PC-3 (cell line): ENCODE measurements at regions not wholly inside any gene's neighbourhood (a gene's known extent, or its start where the extent isn't known, plus 50 kb on each side); places are given as distances from the start of the nearest gene placed in this dataset.

Experiments used
- ATAC-seq: fragments of 200-7000 bp; cut with Tn5 transposase; 2 replicates; pipeline ENCODE4 v1.9.1; 2020; ENCODE audit warnings: mild to moderate bottlenecking, moderate library complexity
- BruUV-seq: library from RNA; stranded (reverse); fragments of 400-500 nt; replicated peaks from 2 replicates; lab custom pipeline; 2021; lab: Mats Ljungman, UMichigan
- CTCF ChIA-PET: fragments of 300-600 bp; sonication (Branson Sonifier 250); formaldehyde crosslinking; loops from one replicate; lab custom pipeline; 2022; ENCODE audit warnings: antibody characterized with exemption; lab: Charles Lee
- POLR2A ChIA-PET: fragments of 300-600 bp; sonication (Branson Sonifier 250); formaldehyde crosslinking; loops from one replicate; lab custom pipeline; 2022; ENCODE audit warnings: antibody characterized with exemption; ENCODE audit not compliant: unreplicated experiment; lab: Charles Lee
- DNase-seq: peaks from one replicate; pipeline ENCODE4 v3.0.0-alpha.2; 2015
- H2AFZ ChIP-seq: fragments of 300-600 bp; sonication (generic); 2 replicates; pipeline ENCODE4 v1.6.0; 2016; ENCODE audit warnings: antibody characterized with exemption, low read length
- H3F3A ChIP-seq: fragments of 300-600 bp; sonication (generic); one replicate; pipeline ENCODE4 v1.6.0; 2017; ENCODE audit warnings: antibody characterized with exemption, low read length, control low read depth, mild to moderate bottlenecking; ENCODE audit not compliant: unreplicated experiment
- H3K27ac ChIP-seq: fragments of 300-600 bp; sonication (generic); 2 replicates; pipeline ENCODE4 v1.5.1; 2016; ENCODE audit warnings: mild to moderate bottlenecking, low read length
- H3K27me3 ChIP-seq: fragments of 300-600 bp; sonication (generic); 2 replicates; pipeline ENCODE4 v1.6.1; 2016; ENCODE audit warnings: low read length, mixed read lengths
- H3K36me3 ChIP-seq: fragments of 300-600 bp; sonication (generic); 2 replicates; pipeline ENCODE4 v1.6.1; 2016; ENCODE audit warnings: low read depth, mixed run types, low read length, mixed read lengths
- H3K4me1 ChIP-seq: fragments of 300-600 bp; sonication (generic); 2 replicates; pipeline ENCODE4 v1.5.1; 2016; ENCODE audit warnings: low read length; ENCODE audit not compliant: insufficient read depth
- H3K4me2 ChIP-seq: fragments of 300-600 bp; sonication (generic); 2 replicates; pipeline ENCODE4 v1.6.0; 2016; ENCODE audit warnings: low read length
- H3K4me3 ChIP-seq: fragments of 300-600 bp; sonication (generic); 2 replicates; pipeline ENCODE4 v1.5.1; 2016; ENCODE audit warnings: mild to moderate bottlenecking, low read length, mixed read lengths
- H3K79me2 ChIP-seq: fragments of 300-600 bp; sonication (generic); 2 replicates; pipeline ENCODE4 v1.6.1; 2017; ENCODE audit warnings: low read length, mixed read lengths
- H3K9ac ChIP-seq: fragments of 300-600 bp; sonication (generic); 2 replicates; pipeline ENCODE4 v1.6.0; 2016; ENCODE audit warnings: mild to moderate bottlenecking, low read length
- H3K9me2 ChIP-seq: fragments of 300-600 bp; sonication (generic); replicated peaks from 2 replicates; pipeline ENCODE4 v1.6.1; 2016; ENCODE audit warnings: mixed run types, low read length, mixed read lengths
- H3K9me3 ChIP-seq: fragments of 300-600 bp; sonication (generic); 2 replicates; pipeline ENCODE4 v1.6.1; 2016; ENCODE audit warnings: low read length, mixed read lengths
- H4K20me1 ChIP-seq: fragments of 300-600 bp; sonication (generic); 2 replicates; pipeline ENCODE4 v1.6.1; 2016; ENCODE audit warnings: low read length, mixed read lengths
- CTCF ChIP-seq: fragments of 300-600 bp; sonication (generic); conservative IDR thresholded peaks from 2 replicates; pipeline ENCODE4 v1.5.1; 2017; ENCODE audit warnings: antibody characterized with exemption, low read depth, mild to moderate bottlenecking, low read length
- EZH2 ChIP-seq: fragments of 300-600 bp; sonication (generic); IDR thresholded peaks from one replicate; pipeline ENCODE4 v1.6.1; 2017; ENCODE audit warnings: antibody characterized with exemption, mild to moderate bottlenecking, low read length; ENCODE audit not compliant: unreplicated experiment
- EZH2phosphoT487 ChIP-seq: fragments of 300-600 bp; sonication (generic); IDR thresholded peaks from 2 replicates; pipeline ENCODE4 v1.6.1; 2018; ENCODE audit warnings: mild to moderate bottlenecking, antibody characterized with exemption, low read length, borderline replicate concordance
- intact Hi-C: fragments of 100-400 bp; cut with micrococcal nuclease; formaldehyde crosslinking; loops from 2 replicates; pipeline ENCODE4 v1.9.0; 2023

GRCh38 chr5:114948363-114948762 lies 221.3 kb downstream of the TRIM36 start:
- 0 out of 2 replicates have a peak, but pooled peaks cover 4% of the 10 kb centered on the region for H3K27me3 ChIP-seq
- intact Hi-C loops = no loop called here
- H3K4me1 ChIP-seq = no peaks in the 10 kb centered on the region
- H3F3A ChIP-seq = no peaks in the 10 kb centered on the region
- no peaks in the 10 kb centered on the region for H3K36me3 ChIP-seq
- BruUV-seq = no TSS peak
- H3K27ac ChIP-seq = no peak overlapping the region
- no peak overlapping the region for H3K9ac ChIP-seq
- H3K79me2 ChIP-seq = no peaks in the 10 kb centered on the region
- no peak for ATAC-seq
- no peaks in the 10 kb centered on the region for H4K20me1 ChIP-seq
- no peak overlapping the region for H3K4me2 ChIP-seq
- TF ChIP-seq EZH2 (no peak), EZH2phosphoT487 (no peak), CTCF (no peak)
- no peaks in the 10 kb centered on the region for H3K9me2 ChIP-seq
- H2AFZ ChIP-seq = no peak overlapping the region
- no peak for DNase-seq
- H3K9me3 ChIP-seq = no peaks in the 10 kb centered on the region
- ChIA-PET POLR2A (no interaction called here), CTCF (no interaction called here)
- no peak overlapping the region for H3K4me3 ChIP-seq

DNA sequence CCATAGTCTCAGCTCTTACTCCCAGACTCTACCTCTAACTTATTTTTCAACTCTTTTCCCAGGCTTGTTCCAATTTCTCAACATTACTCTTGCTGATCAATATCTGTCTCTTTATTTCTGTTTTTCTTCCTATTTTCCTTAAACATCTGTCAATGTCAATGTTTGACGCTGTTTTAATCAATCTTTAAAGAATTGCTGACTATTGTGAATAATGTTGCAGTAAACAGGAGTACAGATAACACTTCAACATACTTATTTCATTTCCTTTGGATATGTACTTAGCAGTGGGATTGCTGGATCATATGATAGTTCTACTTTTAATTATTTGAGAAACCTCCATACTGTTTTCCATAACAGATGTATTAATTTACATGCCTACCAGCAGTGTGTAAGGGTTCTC lies 229.0 kb downstream of the TRIM36 start:
- BruUV-seq = no TSS peak
- Histone ChIP-seq H3K4me3 (no peak overlapping the region), H3K4me2 (no peak overlapping the region), H3K36me3 (no peaks in the 10 kb centered on the region), H4K20me1 (no peaks in the 10 kb centered on the region), H3F3A (no peaks in the 10 kb centered on the region), H3K27me3 (no peaks in the 10 kb centered on the region), H3K9ac (no peak overlapping the region), H3K9me2 (no peaks in the 10 kb centered on the region), H3K9me3 (no peaks in the 10 kb centered on the region), H3K27ac (no peak overlapping the region), H2AFZ (no peak overlapping the region), H3K4me1 (no peaks in the 10 kb centered on the region), H3K79me2 (no peaks in the 10 kb centered on the region)
- POLR2A ChIA-PET = no interaction called here
- no peak for ATAC-seq
- TF ChIP-seq EZH2 = no peak
- DNase-seq = no peak
- intact Hi-C loops = no loop called here
- CTCF ChIA-PET = no interaction called here

DNA sequence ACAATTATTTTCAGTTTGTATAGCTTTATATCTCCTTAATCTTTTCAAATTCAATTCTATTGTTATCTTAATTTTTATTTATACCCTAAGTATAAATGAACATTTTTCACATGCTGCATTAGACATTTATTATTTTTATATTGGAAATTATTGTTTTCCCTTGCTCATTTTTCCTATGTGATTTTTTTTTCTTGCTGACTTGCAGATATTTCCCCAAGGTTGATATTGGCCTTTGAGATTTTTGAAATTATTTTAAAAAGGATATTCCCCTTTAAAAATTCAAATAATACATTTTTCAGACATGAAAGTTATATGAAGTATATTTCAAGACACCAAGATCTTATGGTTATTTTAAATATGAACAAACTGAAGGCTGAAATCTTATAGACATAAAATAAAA lies 234.2 kb downstream of the TRIM36 start:
- intact Hi-C loops = no loop called here
- no peak overlapping the region for H3K27ac ChIP-seq

More for the DNA sequence above, 234.2 kb downstream of the TRIM36 start:
- Histone ChIP-seq H3K27me3 (peaks cover 4% of the 10 kb centered on the region), H3K4me1 (no peaks in the 10 kb centered on the region), H3K9me3 (no peaks in the 10 kb centered on the region), H3K79me2 (no peaks in the 10 kb centered on the region), H3F3A (no peaks in the 10 kb centered on the region), H3K9ac (no peak overlapping the region), H3K4me3 (no peak overlapping the region), H3K9me2 (no peaks in the 10 kb centered on the region), H4K20me1 (no peaks in the 10 kb centered on the region), H2AFZ (no peak overlapping the region), H3K4me2 (no peak overlapping the region), H3K36me3 (no peaks in the 10 kb centered on the region)
- TF ChIP-seq CTCF (no peak), EZH2 (no peak), EZH2phosphoT487 (no peak)
- POLR2A ChIA-PET = no interaction called here
- BruUV-seq = no TSS peak
- no peak for ATAC-seq
- CTCF ChIA-PET = no interaction called here
- no peak for DNase-seq
